ENCODE measurements at regions not wholly inside any gene's neighbourhood (a gene's known extent, or its start where the extent isn't known, plus 50 kb on each side); places are given as distances from the start of the nearest gene placed in this dataset.

- H3K9me3 Mint-ChIP-seq = no peaks in the 10 kb centered on the region
Observed at GRCh38 chr16:88130681-88131080, 179.4 kb downstream of the BANP start.

More at GRCh38 chr16:88130681-88131080, 179.4 kb downstream of the BANP start:
- no peak overlapping the region for H3T11ph ChIP-seq (ENCODE audit: low read length)
- WGBS (ENCODE audit: extremely low coverage, insufficient read length, low lambda C conversion rate) = no CpG with 5 or more reads among the region's 36 CpGs
- H3K56ac ChIP-seq (ENCODE audit: insufficient read length, low read depth, low read length) = no peak overlapping the region
- no peak overlapping the region for H4K8ac ChIP-seq (replicated peaks; ENCODE audit: insufficient read length, low read depth, low read length)
- no peak overlapping the region for H2BK15ac ChIP-seq (ENCODE audit: low read depth, low read length)
- no peak overlapping the region for H3K4me2 ChIP-seq (ENCODE audit: insufficient read depth, insufficient read length, low read length)
- H4K91ac ChIP-seq (ENCODE audit: insufficient read length, low read depth, low read length) = no peak overlapping the region
- no peak for TF ChIP-seq CTCF (conservative IDR thresholded peaks at IDR 0.05)
- no peaks in the 10 kb centered on the region for H3K36me3 Mint-ChIP-seq (ENCODE audit: insufficient read depth in 1 of 3, low read depth in 3 of 3)
- H3K27ac Mint-ChIP-seq = no peak overlapping the region
- H2BK12ac ChIP-seq (ENCODE audit: insufficient read length, low read depth, low read length) = no peak overlapping the region
- H3K23ac ChIP-seq (ENCODE audit: insufficient read length, low read depth, low read length) = no peak overlapping the region
- no peaks in the 10 kb centered on the region for H3K79me1 ChIP-seq (ENCODE audit: insufficient read depth, low read depth, low read length, poor library complexity, severe bottlenecking)
- H3K9ac ChIP-seq (ENCODE audit: extremely low read depth, insufficient read length, low read length) = no peak overlapping the region
- H4K20me1 ChIP-seq (ENCODE audit: control insufficient read depth, insufficient read depth, insufficient read length) = no peaks in the 10 kb centered on the region
- H4K5ac ChIP-seq (ENCODE audit: insufficient read length, low read depth, low read length) = no peak overlapping the region
- H3K23me2 ChIP-seq (ENCODE audit: insufficient read length, low read depth, low read length, poor library complexity, severe bottlenecking) = no peaks in the 10 kb centered on the region
- 0 out of 4 replicates have a peak, but pooled peaks cover 0 to 3% of the 10 kb centered on the region in 2 experiments for H3K4me1 Mint-ChIP-seq
- DNase-seq = no peak
- H2BK5ac ChIP-seq (ENCODE audit: insufficient read length, low read length) = no peak overlapping the region
- no peak overlapping the region for H2BK120ac ChIP-seq (ENCODE audit: low read depth, low read length, poor library complexity, severe bottlenecking)
- H3K9me3 ChIP-seq (ENCODE audit: control insufficient read depth, low read depth, low read length) = no peaks in the 10 kb centered on the region
- H3K18ac ChIP-seq (ENCODE audit: insufficient read length, low read depth, low read length) = no peak overlapping the region
- H3K4me1 ChIP-seq (ENCODE audit: insufficient read depth, low read length) = no peaks in the 10 kb centered on the region
- no peak overlapping the region for H2BK20ac ChIP-seq (ENCODE audit: low read depth, low read length, poor library complexity, severe bottlenecking)
- H3K4ac ChIP-seq (ENCODE audit: low read depth, low read length) = no peak overlapping the region
- no peaks in the 10 kb centered on the region; the same call in 1 of the 2 replicates for H3K27me3 Mint-ChIP-seq (ENCODE audit: low read depth)
- no peak overlapping the region for H2AK5ac ChIP-seq (ENCODE audit: insufficient read length, low read length)
- no peaks in the 10 kb centered on the region for H3K79me2 ChIP-seq (ENCODE audit: insufficient read depth, low read length)
- H3K27ac ChIP-seq (ENCODE audit: insufficient read length, low read depth, low read length) = no peak overlapping the region
- H2AFZ ChIP-seq (ENCODE audit: low read length) = no peak overlapping the region
- no peaks in the 10 kb centered on the region for H3K27me3 ChIP-seq (ENCODE audit: insufficient read depth, low read length)
- H3K4me3 Mint-ChIP-seq = no peak overlapping the region
- H3K14ac ChIP-seq (ENCODE audit: insufficient read depth, low read length) = no peak overlapping the region; the same call in 1 of the 2 replicates

Measured in H9 (cell line).